GM23338 (cell line): ENCODE measurements at regions not wholly inside any gene's neighbourhood (a gene's known extent, or its start where the extent isn't known, plus 50 kb on each side); places are given as distances from the start of the nearest gene placed in this dataset.

ENCODE experiments used
- ATAC-seq: fragments of 200-7000 bp; cut with Tn5 transposase; 3 replicates; pipeline ENCODE4 v1.9.1; 2020
- DNase-seq: peaks from one replicate; pipeline ENCODE4 v3.0.0-alpha.2; 2015; ENCODE audit warnings: low spot score
- H2AFZ ChIP-seq: fragments of 200-600 bp; sonication (generic); 2 replicates; pipeline ENCODE4 v1.8.0; 2016; ENCODE audit warnings: antibody characterized with exemption, mild to moderate bottlenecking, moderate library complexity
- H3F3A ChIP-seq: fragments of 200-600 bp; sonication (generic); replicated peaks from 2 replicates; pipeline ENCODE4 v1.8.0; 2017; ENCODE audit warnings: antibody characterized with exemption, mixed run types, low read depth
- H3K27ac ChIP-seq: fragments of 200-600 bp; sonication (generic); 2 replicates; pipeline ENCODE4 v1.6.1; 2016; ENCODE audit warnings: low read depth
- H3K27me3 ChIP-seq: fragments of 200-600 bp; sonication (generic); 2 replicates; pipeline ENCODE4 v1.8.0; 2016; ENCODE audit warnings: mild to moderate bottlenecking, mixed run types, moderate library complexity; ENCODE audit not compliant: insufficient read depth
- H3K36me3 ChIP-seq: fragments of 200-600 bp; sonication (generic); 2 replicates; pipeline ENCODE4 v1.8.0; 2016; ENCODE audit warnings: mild to moderate bottlenecking; ENCODE audit not compliant: insufficient read depth
- H3K4me1 ChIP-seq: fragments of 200-600 bp; sonication (generic); 2 replicates; pipeline ENCODE4 v1.8.0; 2016; ENCODE audit warnings: mild to moderate bottlenecking, moderate library complexity; ENCODE audit not compliant: insufficient read depth
- H3K4me2 ChIP-seq: fragments of 200-600 bp; sonication (generic); 2 replicates; pipeline ENCODE4 v1.7.1; 2017; ENCODE audit warnings: mixed run types
- H3K4me3 ChIP-seq: fragments of 200-600 bp; sonication (generic); 2 replicates; pipeline ENCODE4 v1.6.1; 2016; ENCODE audit warnings: mixed run types
- H3K79me2 ChIP-seq: fragments of 200-600 bp; sonication (generic); replicated peaks from 2 replicates; pipeline ENCODE4 v1.8.0; 2017; ENCODE audit warnings: mild to moderate bottlenecking; ENCODE audit not compliant: insufficient read depth
- H3K9me2 ChIP-seq: fragments of 200-600 bp; sonication (generic); 2 replicates; pipeline ENCODE4 v1.8.0; 2017; ENCODE audit not compliant: insufficient read depth
- H4K20me1 ChIP-seq: fragments of 200-600 bp; sonication (generic); replicated peaks from 2 replicates; pipeline ENCODE4 v1.8.0; 2017; ENCODE audit warnings: mild to moderate bottlenecking; ENCODE audit not compliant: insufficient read depth
- H3K27ac Mint-ChIP-seq: 2 replicates; pipeline ENCODE4 v1.8.0; 2020; ENCODE audit warnings: inconsistent platforms, mild to moderate bottlenecking, moderate library complexity, mixed read lengths
- H3K27me3 Mint-ChIP-seq: 3 replicates; pipeline ENCODE4 v1.8.0; 2022; ENCODE audit warnings: low read depth, mild to moderate bottlenecking, moderate library complexity, mixed read lengths, inconsistent platforms; ENCODE audit not compliant: insufficient read depth, poor library complexity
- H3K36me3 Mint-ChIP-seq: 3 replicates; pipeline ENCODE4 v1.8.0; 2021; ENCODE audit warnings: low read depth, mild to moderate bottlenecking, inconsistent platforms, moderate library complexity, mixed read lengths
- H3K4me1 Mint-ChIP-seq: 3 replicates; pipeline ENCODE4 v1.8.0; 2020; ENCODE audit warnings: mild to moderate bottlenecking, inconsistent platforms, mixed read lengths
- H3K4me3 Mint-ChIP-seq: 3 replicates; pipeline ENCODE4 v1.8.0; 2021; ENCODE audit warnings: moderate library complexity, mild to moderate bottlenecking, inconsistent platforms, mixed read lengths
- H3K9me3 Mint-ChIP-seq: 3 replicates; pipeline ENCODE4 v1.8.0; 2020; ENCODE audit warnings: moderate library complexity, mild to moderate bottlenecking, inconsistent platforms, mixed read lengths
- CREB1 ChIP-seq: fragments of 250-450 bp; sonication (Bioruptor Pico); IDR thresholded peaks from 2 replicates; pipeline ENCODE4 v1.5.0; 2020; ENCODE audit warnings: low read depth, mild to moderate bottlenecking, moderate library complexity
- CTCF ChIP-seq, 2 experiments: fragments of 200-600 bp in 1 of 2; sonication (generic) in 1 of 2; conservative IDR thresholded peaks; 2 replicates each; pipeline versions ENCODE4 v1.5.1 to v1.6.1; 2016 to 2017; ENCODE audit warnings: antibody characterized with exemption in 2 of 2, low read depth in 2 of 2, mild to moderate bottlenecking in 2 of 2, moderate library complexity in 1 of 2
- ETS1 ChIP-seq: IDR thresholded peaks from 2 replicates; pipeline ENCODE4 v1.6.1; 2016; ENCODE audit warnings: antibody characterized with exemption
- EZH2 ChIP-seq: fragments of 200-600 bp; sonication (generic); IDR thresholded peaks from one replicate; pipeline ENCODE4 v1.8.0; 2017; ENCODE audit warnings: antibody characterized with exemption, mild to moderate bottlenecking, low read depth; ENCODE audit not compliant: unreplicated experiment
- EZH2phosphoT487 ChIP-seq: fragments of 200-600 bp; sonication (generic); IDR thresholded peaks from one replicate; pipeline ENCODE4 v1.8.1; 2018; ENCODE audit warnings: antibody characterized with exemption; ENCODE audit not compliant: unreplicated experiment
- JUNB ChIP-seq: IDR thresholded peaks from one replicate; pipeline ENCODE4 v1.6.1; 2016; ENCODE audit warnings: antibody characterized with exemption; ENCODE audit not compliant: unreplicated experiment
- NANOG ChIP-seq: IDR thresholded peaks from 2 replicates; pipeline ENCODE4 v1.6.1; 2016; ENCODE audit warnings: antibody characterized with exemption, borderline replicate concordance
- POLR2AphosphoS5 ChIP-seq: IDR thresholded peaks from 2 replicates; pipeline ENCODE4 v1.6.1; 2016; ENCODE audit warnings: antibody characterized with exemption, low read depth
- REST ChIP-seq: IDR thresholded peaks from one replicate; pipeline ENCODE4 v1.6.1; 2018; ENCODE audit warnings: antibody characterized with exemption; ENCODE audit not compliant: unreplicated experiment
- STAT1 ChIP-seq: IDR thresholded peaks from one replicate; pipeline ENCODE4 v1.6.1; 2016; ENCODE audit warnings: antibody characterized with exemption; ENCODE audit not compliant: unreplicated experiment
- ZNF114 ChIP-seq: fragments of 250-450 bp; sonication (Bioruptor Pico); IDR thresholded peaks from 2 replicates; pipeline ENCODE4 v1.5.0; 2020; ENCODE audit warnings: mild to moderate bottlenecking, moderate library complexity
- ZNF331 ChIP-seq: fragments of 250-450 bp; sonication (Bioruptor Pico); IDR thresholded peaks from 2 replicates; pipeline ENCODE4 v1.5.0; 2020; ENCODE audit warnings: low read depth, mild to moderate bottlenecking, moderate library complexity
- ZNF462 ChIP-seq: fragments of 250-450 bp; sonication (Bioruptor Pico); IDR thresholded peaks from 2 replicates; pipeline ENCODE4 v1.5.0; 2020; ENCODE audit warnings: mild to moderate bottlenecking, moderate library complexity

- Histone ChIP-seq H3K4me3 (no peak overlapping the region), H3K79me2 (no peaks in the 10 kb centered on the region), H3K27ac (no peak overlapping the region), H3F3A (no peaks in the 10 kb centered on the region), H3K4me1 (peaks cover 25% of the 10 kb centered on the region), H3K4me2 (no peak overlapping the region), H3K36me3 (no peaks in the 10 kb centered on the region), H3K9me2 (0 out of 2 replicates have a peak, but pooled peaks cover 6% of the 10 kb centered on the region), H4K20me1 (no peaks in the 10 kb centered on the region), H3K27me3 (no peaks in the 10 kb centered on the region), H2AFZ (no peak overlapping the region)
- Mint-ChIP-seq H3K9me3 (no peaks in the 10 kb centered on the region), H3K4me3 (no peak overlapping the region), H3K36me3 (no peaks in the 10 kb centered on the region), H3K4me1 (peaks cover 34% of the 10 kb centered on the region), H3K27ac (no peak overlapping the region), H3K27me3 (no peaks in the 10 kb centered on the region)
- no peak for DNase-seq
- no peak for TF ChIP-seq POLR2AphosphoS5
- no peak for TF ChIP-seq JUNB
- no peak for TF ChIP-seq ZNF331 (CRISPR knock-in tag)
- no peak for TF ChIP-seq CREB1 (CRISPR knock-in tag)
- no peak for TF ChIP-seq EZH2
- no peak for TF ChIP-seq NANOG
- no peak for TF ChIP-seq CTCF (conservative IDR thresholded peaks at IDR 0.05; ENCODE audit: low read depth in 2 of 2)
- TF ChIP-seq ZNF114 (CRISPR knock-in tag), result no peak
- no peak for TF ChIP-seq ZNF462 (CRISPR knock-in tag)
- no peak for TF ChIP-seq STAT1
- TF ChIP-seq ETS1, result no peak
- TF ChIP-seq REST, result no peak
- TF ChIP-seq EZH2phosphoT487, result no peak
- ATAC-seq, result no peak
Observed at GRCh38 chr12:67918441-67918840, 70.8 kb upstream of the IFNG-AS1 start.
